Prostate gland (tissue), 2 donors: ENCODE measurements at regions not wholly inside any gene's neighbourhood (a gene's known extent, or its start where the extent isn't known, plus 50 kb on each side); places are given as distances from the start of the nearest gene placed in this dataset.
"Not testable (repeated sequence)": the region's sequence is repeated elsewhere in the genome, so short reads cannot be mapped to it uniquely, and the experiment has no call there.

Source experiments
- CTCF ChIP-seq, 4 experiments: fragments of 200-600 bp in 2 of 4; fragments of 450-650 bp in 2 of 4; sonication (generic) in 2 of 4; IDR thresholded peaks; 1 replicate in 3 of 4; 2 replicates in 1 of 4; pipeline ENCODE4 v1.5.1; 2016 to 2019; ENCODE audit warnings: antibody characterized with exemption in 4 of 4, mild to moderate bottlenecking in 2 of 4, moderate library complexity in 2 of 4
- POLR2A ChIP-seq: fragments of 450-650 bp; IDR thresholded peaks from one replicate; pipeline ENCODE4 v1.6.1; 2016; ENCODE audit warnings: antibody characterized with exemption, mild to moderate bottlenecking
- POLR2AphosphoS5 ChIP-seq: sonication (generic); formaldehyde crosslinking; IDR thresholded peaks from one replicate; pipeline ENCODE4 v1.6.1; 2017; ENCODE audit warnings: antibody characterized with exemption

- not testable (repeated sequence) for TF ChIP-seq POLR2AphosphoS5; CTCF (IDR thresholded peaks at IDR 0.05); POLR2A
Observed at GRCh38 chr18:78508228-78508824, 471.3 kb upstream of the SALL3 start.
